K562 (cell line): ENCODE measurements at regions not wholly inside any gene's neighbourhood (a gene's known extent, or its start where the extent isn't known, plus 50 kb on each side); places are given as distances from the start of the nearest gene placed in this dataset.

ENCODE experiments used
- ATAC-seq: fragments of 200-7000 bp; cut with Tn5 transposase; 3 replicates; pipeline ENCODE4 v1.9.1; 2020; ENCODE audit warnings: moderate library complexity
- BruUV-seq: library from RNA; stranded (reverse); fragments of 400-500 nt; replicated peaks from 2 replicates; lab custom pipeline; 2021; lab: Mats Ljungman, UMichigan
- CTCF ChIA-PET: fragments of 300-600 bp; formaldehyde crosslinking; extraction: SDS; loops from one replicate; lab custom pipeline; 2021; ENCODE audit warnings: low intra/inter-chr PET ratio; lab: Yijun Ruan, JAX
- POLR2A ChIA-PET: fragments of 300-600, 350-650 bp; sonication (Branson Sonifier 250); formaldehyde crosslinking; extraction: SDS; loops from one replicate; lab custom pipeline; 2021; ENCODE audit warnings: antibody characterized with exemption, inconsistent platforms; lab: Yijun Ruan, JAX
- DNase-seq, 4 experiments: peaks; one replicate each; pipeline versions ENCODE4 v3.0.0 to v3.0.0-alpha.2; 2011 to 2018; ENCODE audit warnings: low spot score in 3 of 4, mixed read lengths in 3 of 4; ENCODE audit errors: extremely low read depth in 1 of 4
- FAIRE-seq: peaks from 2 replicates; lab custom pipeline; 2011; peaks lifted over from hg19 to GRCh38; lab: Jason Lieb, UNC
- H2AFZ ChIP-seq: 2 replicates; pipeline ENCODE4 v1.6.0; 2011; ENCODE audit warnings: low read depth, low read length, control low read depth, inconsistent platforms
- H3K27ac ChIP-seq: fragments of 200-600 bp; 3 replicates; pipeline ENCODE4 v1.8.0; 2011; ENCODE audit warnings: low read depth, mild to moderate bottlenecking, control low read depth, inconsistent platforms, low read length, moderate library complexity, mixed read lengths; ENCODE audit errors: extremely low read depth
- H3K27me3 ChIP-seq, 2 experiments: fragments of 300-600 bp in 1 of 2; 2 replicates in 1 of 2; 3 replicates in 1 of 2; pipeline versions ENCODE4 v1.6.0 to v1.8.0; 2011; ENCODE audit warnings: inconsistent platforms in 2 of 2, low read length in 2 of 2, mild to moderate bottlenecking in 1 of 2, mixed read lengths in 1 of 2, moderate library complexity in 1 of 2; ENCODE audit not compliant: control insufficient read depth in 2 of 2, insufficient read depth in 2 of 2
- H3K36me3 ChIP-seq: fragments of 300-600 bp; 3 replicates; pipeline ENCODE4 v1.8.0; 2011; ENCODE audit warnings: mild to moderate bottlenecking, low read length, inconsistent platforms; ENCODE audit not compliant: control insufficient read depth, insufficient read depth
- H3K4me1 ChIP-seq, 2 experiments: fragments of 200-600 bp in 1 of 2; replicated peaks in 1 of 2; 2 replicates in 1 of 2; 3 replicates in 1 of 2; pipeline versions ENCODE4 v1.5.1 to v1.8.0; 2011; ENCODE audit warnings: inconsistent platforms in 2 of 2, low read length in 2 of 2, mild to moderate bottlenecking in 1 of 2, mixed read lengths in 1 of 2, moderate library complexity in 1 of 2; ENCODE audit not compliant: control insufficient read depth in 2 of 2, insufficient read depth in 2 of 2
- H3K4me2 ChIP-seq: 2 replicates; pipeline ENCODE4 v1.6.1; 2011; ENCODE audit warnings: low read length, control low read depth, inconsistent platforms, mixed read lengths; ENCODE audit not compliant: insufficient read depth
- H3K4me3 ChIP-seq: fragments of 200-600 bp; sonication (generic), shearing (Covaris generic); 2 replicates; pipeline ENCODE4 v1.5.1; 2016; ENCODE audit warnings: control low read depth, inconsistent platforms
- H3K79me2 ChIP-seq: fragments of 200-600 bp; 3 replicates; pipeline ENCODE4 v1.8.0; 2011; ENCODE audit warnings: low read length, inconsistent platforms; ENCODE audit not compliant: control insufficient read depth, insufficient read depth
- H3K9ac ChIP-seq, 2 experiments: 2 replicates each; pipeline versions ENCODE4 v1.6.0 to v1.6.1; 2011; ENCODE audit warnings: low read depth in 2 of 2, low read length in 2 of 2, control low read depth in 1 of 2, inconsistent platforms in 1 of 2, mild to moderate bottlenecking in 1 of 2, mixed read lengths in 1 of 2; ENCODE audit not compliant: insufficient read depth in 1 of 2
- H3K9me1 ChIP-seq: one replicate; pipeline ENCODE4 v1.6.0; 2011; ENCODE audit warnings: inconsistent platforms, mild to moderate bottlenecking, low read length, moderate library complexity; ENCODE audit not compliant: control insufficient read depth, insufficient read depth
- H3K9me3 ChIP-seq: replicated peaks from 2 replicates; pipeline ENCODE4 v1.5.1; 2011; ENCODE audit warnings: low read depth, low read length, inconsistent platforms; ENCODE audit not compliant: control insufficient read depth, insufficient read depth
- H4K20me1 ChIP-seq: replicated peaks from 2 replicates; pipeline ENCODE4 v1.6.1; 2011; ENCODE audit warnings: low read length, inconsistent platforms, mixed read lengths; ENCODE audit not compliant: control insufficient read depth, insufficient read depth
- BHLHE40 ChIP-seq: IDR thresholded peaks from 2 replicates; pipeline ENCODE4 v1.6.1; 2011; ENCODE audit warnings: low read length, improper control_type of control experiment
- DNMT1 ChIP-seq: fragments of 450-650 bp; IDR thresholded peaks from 2 replicates; pipeline ENCODE4 v1.6.1; 2016; ENCODE audit warnings: antibody characterized with exemption, mild to moderate bottlenecking
- GATAD2B ChIP-seq: fragments of 450-650 bp; IDR thresholded peaks from 2 replicates; pipeline ENCODE4 v1.6.1; 2017; ENCODE audit warnings: mild to moderate bottlenecking, borderline replicate concordance
- HLTF ChIP-seq: fragments of 450-650 bp; IDR thresholded peaks from 2 replicates; pipeline ENCODE4 v1.6.1; 2016
- MED1 ChIP-seq: sonication (generic); formaldehyde crosslinking; IDR thresholded peaks from 2 replicates; pipeline ENCODE4 v1.8.1; 2023; ENCODE audit warnings: missing genetic modification reagents, borderline replicate concordance
- PURB ChIP-seq: sonication (generic); formaldehyde crosslinking; IDR thresholded peaks from 2 replicates; pipeline ENCODE4 v1.9.0; 2021; ENCODE audit warnings: low read depth, mild to moderate bottlenecking, missing genetic modification reagents
- SAFB2 ChIP-seq: fragments of 200-400 bp; formaldehyde crosslinking; IDR thresholded peaks from 2 replicates; pipeline ENCODE4 v1.6.1; 2018; ENCODE audit warnings: borderline replicate concordance, low read length, low read depth, moderate library complexity; ENCODE audit not compliant: severe bottlenecking
- SPI1 ChIP-seq: IDR thresholded peaks from 2 replicates; pipeline ENCODE4 v1.6.1; 2011; ENCODE audit warnings: low read depth, low read length, control low read depth, borderline replicate concordance
- SREBF1 ChIP-seq: fragments of 150-350 bp; IDR thresholded peaks from 2 replicates; pipeline ENCODE4 v1.6.1; 2014; ENCODE audit warnings: antibody characterized with exemption, low read depth, low read length, borderline replicate concordance
- THRAP3 ChIP-seq: fragments of 450-650 bp; IDR thresholded peaks from 2 replicates; pipeline ENCODE4 v1.6.1; 2016; ENCODE audit warnings: mild to moderate bottlenecking, inconsistent platforms, borderline replicate concordance
- WGBS: fragments of 100-300 bp; shearing (Covaris generic); methylation state at CpG from one replicate; pipeline ENCODE4 v1.1.6; 2016; ENCODE audit warnings: low coverage, mixed read lengths; ENCODE audit not compliant: insufficient coverage; ENCODE audit errors: missing lambda C conversion rate; 5-methylcytosine and 5-hydroxymethylcytosine counted together
- in situ Hi-C: fragments of 300-500 bp; cut with MboI; formaldehyde crosslinking; loops from 4 replicates; pipeline ENCODE4 v1.15.0; 2018; ENCODE audit warnings: inconsistent platforms, mixed read lengths
- intact Hi-C: fragments of 100-400 bp; cut with micrococcal nuclease; formaldehyde crosslinking; loops from 2 replicates; pipeline ENCODE4 v1.14.2; 2022
- TF ChIP-seq, protein P1 (sequence below): fragments of 250-450 bp; sonication (Bioruptor Pico); IDR thresholded peaks from 2 replicates; pipeline ENCODE4 v1.6.1; 2021; ENCODE audit warnings: mild to moderate bottlenecking
- TF ChIP-seq, protein P2 (sequence below): sonication (generic); formaldehyde crosslinking; IDR thresholded peaks from 2 replicates; pipeline ENCODE4 v1.8.0; 2022; ENCODE audit warnings: missing genetic modification reagents, mild to moderate bottlenecking, borderline replicate concordance
- TF ChIP-seq, protein P3 (sequence below): fragments of 250-450 bp; sonication (Bioruptor Pico); IDR thresholded peaks from 2 replicates; pipeline ENCODE4 v1.5.0; 2020; ENCODE audit warnings: mild to moderate bottlenecking, borderline replicate concordance

DNA sequence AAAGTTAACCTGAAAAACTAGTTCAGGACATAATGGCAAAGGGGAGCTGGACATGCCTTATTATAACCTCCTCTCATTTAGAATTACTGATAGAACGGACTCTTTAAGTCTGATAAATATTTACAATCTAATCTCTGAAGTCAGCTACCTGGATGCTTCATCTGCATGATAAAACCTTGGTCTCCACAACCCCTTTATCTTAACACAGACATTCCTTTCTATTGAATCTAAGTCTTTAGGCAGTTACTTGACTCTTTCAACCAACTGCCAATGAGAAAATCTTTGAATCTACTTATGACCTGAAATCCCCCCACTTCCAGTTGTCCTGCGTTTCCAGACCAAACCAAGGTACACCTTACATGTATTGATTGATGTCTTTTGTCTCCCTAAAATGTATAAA, 191.2 kb upstream of the LRRTM4 start:
- ATAC-seq (no peak), FAIRE-seq (no peak), DNase-seq (no peak)
- Histone ChIP-seq H4K20me1 (no peaks in the 10 kb centered on the region), H3K79me2 (no peaks in the 10 kb centered on the region), H3K4me1 (no peaks in the 10 kb centered on the region), H3K4me2 (no peak overlapping the region), H3K36me3 (no peaks in the 10 kb centered on the region), H3K9me3 (no peaks in the 10 kb centered on the region), H2AFZ (no peak overlapping the region), H3K4me3 (no peak overlapping the region), H3K9me1 (no peaks in the 10 kb centered on the region), H3K27me3 (no peaks in the 10 kb centered on the region), H3K27ac (no peak overlapping the region), H3K9ac (no peak overlapping the region)
- TF ChIP-seq MED1 (CRISPR knock-in tag): no peak
- TF ChIP-seq SREBF1: no peak
- no peak for TF ChIP-seq HLTF
- no peak for TF ChIP-seq PURB (CRISPR knock-in tag)
- no peak for TF ChIP-seq SPI1
- no peak for TF ChIP-seq BHLHE40
- TF ChIP-seq, protein P1, sequence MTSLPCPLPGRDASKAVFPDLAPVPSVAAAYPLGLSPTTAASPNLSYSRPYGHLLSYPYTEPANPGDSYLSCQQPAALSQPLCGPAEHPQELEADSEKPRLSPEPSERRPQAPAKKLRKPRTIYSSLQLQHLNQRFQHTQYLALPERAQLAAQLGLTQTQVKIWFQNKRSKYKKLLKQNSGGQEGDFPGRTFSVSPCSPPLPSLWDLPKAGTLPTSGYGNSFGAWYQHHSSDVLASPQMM (CRISPR knock-in tag): no peak
- no peak for TF ChIP-seq SAFB2
- no peak for TF ChIP-seq THRAP3
- no peak for TF ChIP-seq DNMT1
- no peak for TF ChIP-seq GATAD2B
- TF ChIP-seq, protein P2, sequence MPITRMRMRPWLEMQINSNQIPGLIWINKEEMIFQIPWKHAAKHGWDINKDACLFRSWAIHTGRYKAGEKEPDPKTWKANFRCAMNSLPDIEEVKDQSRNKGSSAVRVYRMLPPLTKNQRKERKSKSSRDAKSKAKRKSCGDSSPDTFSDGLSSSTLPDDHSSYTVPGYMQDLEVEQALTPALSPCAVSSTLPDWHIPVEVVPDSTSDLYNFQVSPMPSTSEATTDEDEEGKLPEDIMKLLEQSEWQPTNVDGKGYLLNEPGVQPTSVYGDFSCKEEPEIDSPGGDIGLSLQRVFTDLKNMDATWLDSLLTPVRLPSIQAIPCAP (CRISPR knock-in tag): no peak
- TF ChIP-seq, protein P3, sequence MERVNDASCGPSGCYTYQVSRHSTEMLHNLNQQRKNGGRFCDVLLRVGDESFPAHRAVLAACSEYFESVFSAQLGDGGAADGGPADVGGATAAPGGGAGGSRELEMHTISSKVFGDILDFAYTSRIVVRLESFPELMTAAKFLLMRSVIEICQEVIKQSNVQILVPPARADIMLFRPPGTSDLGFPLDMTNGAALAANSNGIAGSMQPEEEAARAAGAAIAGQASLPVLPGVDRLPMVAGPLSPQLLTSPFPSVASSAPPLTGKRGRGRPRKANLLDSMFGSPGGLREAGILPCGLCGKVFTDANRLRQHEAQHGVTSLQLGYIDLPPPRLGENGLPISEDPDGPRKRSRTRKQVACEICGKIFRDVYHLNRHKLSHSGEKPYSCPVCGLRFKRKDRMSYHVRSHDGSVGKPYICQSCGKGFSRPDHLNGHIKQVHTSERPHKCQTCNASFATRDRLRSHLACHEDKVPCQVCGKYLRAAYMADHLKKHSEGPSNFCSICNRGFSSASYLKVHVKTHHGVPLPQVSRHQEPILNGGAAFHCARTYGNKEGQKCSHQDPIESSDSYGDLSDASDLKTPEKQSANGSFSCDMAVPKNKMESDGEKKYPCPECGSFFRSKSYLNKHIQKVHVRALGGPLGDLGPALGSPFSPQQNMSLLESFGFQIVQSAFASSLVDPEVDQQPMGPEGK (CRISPR knock-in tag): no peak
- BruUV-seq: no TSS peak
- WGBS: 0% methylated on average over 2 of the region's 2 CpGs
- ChIA-PET CTCF (no interaction called here), POLR2A (no interaction called here)
- intact Hi-C loops: no loop called here
- in situ Hi-C loops: no loop called here
